Right lobe of liver (tissue), 6 donors: ENCODE measurements at regions not wholly inside any gene's neighbourhood (a gene's known extent, or its start where the extent isn't known, plus 50 kb on each side); places are given as distances from the start of the nearest gene placed in this dataset.

Experiments
- ATAC-seq, 4 donors: fragments of 200-7000 bp; cut with Tn5 transposase; one replicate each; pipeline ENCODE4 v1.9.1; 2020; ENCODE audit warnings: mild to moderate bottlenecking in 4 of 4, moderate library complexity in 4 of 4
- DNase-seq, 3 donors: peaks; one replicate each; pipeline ENCODE4 v3.0.0-alpha.2; 2020
- H3K27ac ChIP-seq, 3 donors: fragments of 200-600 bp; one replicate each; pipeline ENCODE4 v1.8.0; 2022
- H3K27me3 ChIP-seq, 2 donors: fragments of 200-600 bp; one replicate each; pipeline ENCODE4 v1.8.0; 2022
- H3K36me3 ChIP-seq, 4 donors: fragments of 200-600 bp; sonication (generic) in 1 of 4; one replicate each; pipeline versions ENCODE4 v1.5.1 to v1.8.0; 2017 to 2022; ENCODE audit warnings: control low read depth in 1 of 4
- H3K4me1 ChIP-seq, 4 donors: fragments of 200-600 bp; sonication (generic) in 1 of 4; one replicate each; pipeline versions ENCODE4 v1.5.1 to v1.8.0; 2017 to 2022; ENCODE audit warnings: control low read depth in 1 of 4
- H3K4me3 ChIP-seq, 3 donors: fragments of 200-600 bp; one replicate each; pipeline ENCODE4 v1.8.0; 2022
- H3K9me3 ChIP-seq, 4 donors: fragments of 200-600 bp; sonication (generic) in 1 of 4; one replicate each; pipeline versions ENCODE4 v1.5.1 to v1.8.0; 2017 to 2022; ENCODE audit warnings: control low read depth in 1 of 4
- POLR2A ChIP-seq: fragments of 450-650 bp; IDR thresholded peaks from one replicate; pipeline ENCODE4 v1.6.1; 2017; ENCODE audit warnings: antibody characterized with exemption, mild to moderate bottlenecking
- WGBS: methylation state at CpG from one replicate; pipeline ENCODE4 v1.1.6; 2018; ENCODE audit warnings: low coverage, low lambda C conversion rate; ENCODE audit not compliant: insufficient coverage; ENCODE audit errors: missing lambda C conversion rate; 5-methylcytosine and 5-hydroxymethylcytosine counted together
- intact Hi-C, 2 donors: fragments of 100-400 bp; cut with DNase I; formaldehyde crosslinking; loops; one replicate each; pipeline versions ENCODE4 v1.11.2 to v1.14.1; 2022
- TF ChIP-seq, protein P1 (sequence below), 4 donors: fragments of 200-600 bp in 3 of 4; fragments of 450-650 bp in 1 of 4; IDR thresholded peaks; one replicate each; pipeline versions ENCODE4 v1.5.1 to v1.8.0; 2016 to 2022; ENCODE audit warnings: antibody characterized with exemption in 4 of 4, mild to moderate bottlenecking in 2 of 4
- donor health status: DM: no; HTN: yes; CAD: no.
- donor health status: DM: no; HTN: no; CAD: no.
- donor health status: DM: no; HTN: no; CAD: no.
- donor health status: DM: no; HTN: yes; CAD: no.
- donor health status: DM: no; HTN: yes; CAD: no.

DNA sequence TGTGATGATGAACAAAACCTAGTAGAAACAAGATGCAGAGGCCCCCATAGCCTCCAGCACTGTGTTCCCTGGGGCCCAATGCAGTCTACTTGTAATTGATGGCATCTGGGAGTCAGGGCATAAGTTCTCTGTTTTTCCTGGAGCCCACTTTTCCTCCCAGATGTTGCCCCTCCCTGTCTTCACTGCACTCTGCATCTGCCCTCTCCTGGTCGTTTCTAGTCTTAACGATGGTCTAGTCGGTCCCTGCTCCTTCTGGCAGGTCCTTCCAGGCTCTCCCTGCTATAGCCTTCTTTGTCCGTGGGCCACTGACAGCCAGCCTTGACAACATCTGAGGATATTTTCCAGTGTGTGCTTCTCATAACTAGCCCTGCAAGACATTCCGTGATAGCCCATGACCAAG lies 208.3 kb downstream of the GXYLT1 start:
- no peaks in the 10 kb centered on the region for H3K27me3 ChIP-seq
- peaks cover 0 to 6% (median 0%) of the 10 kb centered on the region in 4 donors for H3K4me1 ChIP-seq
- TF ChIP-seq, protein P1, sequence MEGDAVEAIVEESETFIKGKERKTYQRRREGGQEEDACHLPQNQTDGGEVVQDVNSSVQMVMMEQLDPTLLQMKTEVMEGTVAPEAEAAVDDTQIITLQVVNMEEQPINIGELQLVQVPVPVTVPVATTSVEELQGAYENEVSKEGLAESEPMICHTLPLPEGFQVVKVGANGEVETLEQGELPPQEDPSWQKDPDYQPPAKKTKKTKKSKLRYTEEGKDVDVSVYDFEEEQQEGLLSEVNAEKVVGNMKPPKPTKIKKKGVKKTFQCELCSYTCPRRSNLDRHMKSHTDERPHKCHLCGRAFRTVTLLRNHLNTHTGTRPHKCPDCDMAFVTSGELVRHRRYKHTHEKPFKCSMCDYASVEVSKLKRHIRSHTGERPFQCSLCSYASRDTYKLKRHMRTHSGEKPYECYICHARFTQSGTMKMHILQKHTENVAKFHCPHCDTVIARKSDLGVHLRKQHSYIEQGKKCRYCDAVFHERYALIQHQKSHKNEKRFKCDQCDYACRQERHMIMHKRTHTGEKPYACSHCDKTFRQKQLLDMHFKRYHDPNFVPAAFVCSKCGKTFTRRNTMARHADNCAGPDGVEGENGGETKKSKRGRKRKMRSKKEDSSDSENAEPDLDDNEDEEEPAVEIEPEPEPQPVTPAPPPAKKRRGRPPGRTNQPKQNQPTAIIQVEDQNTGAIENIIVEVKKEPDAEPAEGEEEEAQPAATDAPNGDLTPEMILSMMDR (IDR thresholded peaks at IDR 0.05) = no peak
- no peak for TF ChIP-seq POLR2A
- H3K4me3 ChIP-seq = no peak overlapping the region
- H3K9me3 ChIP-seq = no peaks in the 10 kb centered on the region
- DNase-seq (no peak), ATAC-seq (no peak)
- no peak overlapping the region for H3K27ac ChIP-seq
- intact Hi-C loops = no loop called here
- 49% methylated on average over 5 of the region's 5 CpGs for WGBS
- H3K36me3 ChIP-seq = no peaks in the 10 kb centered on the region

DNA sequence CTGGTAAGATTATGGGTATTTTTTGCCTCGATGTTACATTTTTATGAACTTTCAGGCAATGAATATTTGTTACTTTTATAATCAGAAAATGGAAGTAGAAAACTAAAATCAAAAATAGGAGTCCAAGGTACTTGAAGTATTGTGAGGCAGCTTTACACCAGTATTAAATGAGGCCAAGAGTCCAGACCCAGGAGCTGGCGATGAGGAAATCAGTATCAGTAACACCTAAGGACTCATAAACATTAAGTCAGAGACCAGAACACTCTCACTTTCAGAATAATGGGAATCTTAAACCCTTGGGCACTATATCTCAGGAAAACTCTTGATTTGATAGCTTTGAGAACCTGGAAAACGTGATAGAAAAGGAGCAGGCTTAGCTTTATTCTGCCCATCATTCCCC lies 208.8 kb downstream of the GXYLT1 start:
- Histone ChIP-seq H3K4me3 (no peak overlapping the region), H3K27ac (no peak overlapping the region), H3K27me3 (no peaks in the 10 kb centered on the region), H3K9me3 (no peaks in the 10 kb centered on the region), H3K4me1 (peaks cover 0 to 6% (median 0%) of the 10 kb centered on the region in 4 donors), H3K36me3 (no peaks in the 10 kb centered on the region)
- DNase-seq = no peak
- TF ChIP-seq POLR2A = no peak
- TF ChIP-seq, protein P1 (IDR thresholded peaks at IDR 0.05) = no peak
- intact Hi-C loops = no loop called here
- no peak for ATAC-seq
- 60% methylated on average over 3 of the region's 3 CpGs for WGBS

DNA sequence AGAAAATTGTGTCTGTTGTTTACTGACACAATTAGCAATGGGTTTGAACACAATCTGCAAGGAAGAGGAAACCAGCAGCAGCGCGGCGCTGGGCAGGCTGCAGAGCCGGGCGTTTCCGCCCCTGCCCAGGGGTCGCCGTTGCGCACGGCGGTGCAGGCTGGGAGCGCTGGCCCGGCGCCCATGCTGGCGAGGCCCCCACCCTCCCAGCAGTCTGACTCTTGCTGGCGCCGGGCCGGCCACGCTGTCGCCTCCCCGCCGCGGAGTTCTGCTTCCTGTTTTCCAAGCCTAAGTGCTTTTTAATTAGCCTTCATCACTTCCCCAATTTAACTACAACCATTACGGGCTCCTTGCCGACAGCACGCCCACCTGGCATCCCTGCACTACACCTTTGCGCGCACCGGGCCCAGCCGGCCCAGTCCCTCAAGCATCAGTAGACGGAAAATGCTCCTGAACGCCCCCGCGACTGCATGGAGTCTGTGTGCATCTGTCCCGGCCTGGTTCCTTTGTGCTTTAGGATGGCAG lies 212.1 kb downstream of the GXYLT1 start:
- Histone ChIP-seq H3K4me3 (peak overlapping the region; percentile 15 to 34 (median 20)), H3K9me3 (no peaks in the 10 kb centered on the region), H3K27me3 (no peaks in the 10 kb centered on the region), H3K27ac (peak overlapping the region in 1 of 3 donors; percentile 13), H3K4me1 (peaks cover 0 to 6% (median 0%) of the 10 kb centered on the region in 4 donors), H3K36me3 (no peaks in the 10 kb centered on the region)
- DNase-seq = peak; percentile 75 to 77 (median 75)
- TF ChIP-seq, protein P1 (IDR thresholded peaks at IDR 0.05) = no peak
- no peak for TF ChIP-seq POLR2A
- peak; percentile 89 to 91 (median 90) for ATAC-seq
- intact Hi-C loops = no loop called here
- 2% methylated on average over 17 of the region's 35 CpGs for WGBS

DNA sequence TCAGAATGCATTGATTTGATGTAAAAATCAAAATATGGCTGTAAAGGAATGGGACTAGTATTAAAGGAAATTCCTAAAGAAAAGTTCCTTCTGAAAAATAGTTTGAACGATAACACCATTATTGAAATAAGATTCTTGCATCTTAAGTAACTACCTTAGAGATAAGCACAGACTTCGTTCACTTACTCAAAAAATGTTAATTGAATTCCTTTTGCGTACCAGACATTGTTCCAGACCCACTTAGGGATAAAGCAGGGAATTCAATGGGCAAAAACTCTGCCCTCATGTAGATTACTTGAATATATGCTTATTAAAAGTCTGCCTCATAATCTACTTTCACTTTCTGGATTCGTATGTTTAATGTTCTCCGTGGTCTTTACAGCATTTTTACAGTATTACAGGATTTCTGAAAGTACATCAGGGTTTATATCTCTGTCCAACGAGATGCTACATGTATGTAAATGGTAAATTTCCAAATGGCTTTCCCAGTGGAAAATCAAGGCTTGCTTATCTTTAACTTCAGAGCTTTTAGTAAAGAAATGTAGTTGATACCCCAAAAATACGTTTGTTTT lies 213.7 kb downstream of the GXYLT1 start:
- Histone ChIP-seq H3K36me3 (no peaks in the 10 kb centered on the region), H3K4me3 (peak overlapping the region in 2 of 3 donors; percentile 2 to 10), H3K9me3 (no peaks in the 10 kb centered on the region), H3K27ac (peak overlapping the region in 1 of 3 donors; percentile 56), H3K27me3 (no peaks in the 10 kb centered on the region), H3K4me1 (peaks cover 0 to 6% (median 0%) of the 10 kb centered on the region in 4 donors)
- DNase-seq (no peak), ATAC-seq (no peak)
- intact Hi-C loops = no loop called here
- no peak for TF ChIP-seq POLR2A
- TF ChIP-seq, protein P1 (IDR thresholded peaks at IDR 0.05) = no peak
- WGBS = 30% methylated on average over 7 of the region's 7 CpGs
